GM12892 (cell line): ENCODE measurements at regions not wholly inside any gene's neighbourhood (a gene's known extent, or its start where the extent isn't known, plus 50 kb on each side); places are given as distances from the start of the nearest gene placed in this dataset.

Experiments
- POLR2A ChIP-seq: IDR thresholded peaks from 2 replicates; pipeline ENCODE4 v1.6.1; 2011; ENCODE audit warnings: low read depth, low read length, control low read depth
- POLR2AphosphoS5 ChIP-seq: IDR thresholded peaks from 2 replicates; pipeline ENCODE4 v1.6.1; 2011; ENCODE audit warnings: low read depth, low read length, control low read depth

- TF ChIP-seq POLR2A (no peak), POLR2AphosphoS5 (no peak)
Measured at GRCh38 chr9:126093771-126094170, 232.9 kb upstream of the MVB12B start.
